Vagina (tissue), 2 donors: ENCODE measurements at regions not wholly inside any gene's neighbourhood (a gene's known extent, or its start where the extent isn't known, plus 50 kb on each side); places are given as distances from the start of the nearest gene placed in this dataset.

Experiments used
- DNase-seq, 2 donors: peaks; one replicate each; pipeline ENCODE4 v3.0.0-alpha.2; 2017; ENCODE audit errors: extremely low spot score in 2 of 2
- H3K27ac ChIP-seq: fragments of 200-600 bp; sonication (generic); one replicate; pipeline ENCODE4 v1.5.1; 2019
- H3K27me3 ChIP-seq: fragments of 200-600 bp; sonication (generic); one replicate; pipeline ENCODE4 v1.5.1; 2019
- H3K36me3 ChIP-seq, 2 donors: fragments of 200-600 bp; sonication (generic); one replicate each; pipeline ENCODE4 v1.5.1; 2017 to 2019
- H3K4me1 ChIP-seq: fragments of 200-600 bp; sonication (generic); one replicate; pipeline ENCODE4 v1.5.1; 2019
- H3K4me3 ChIP-seq, 2 donors: fragments of 200-600 bp; sonication (generic); 1 replicate in 1 of 2; 2 replicates in 1 of 2; pipeline ENCODE4 v1.5.1; 2016 to 2019
- H3K9me3 ChIP-seq: fragments of 200-600 bp; sonication (generic); one replicate; pipeline ENCODE4 v1.5.1; 2019
- POLR2A ChIP-seq, 2 donors: fragments of 450-650 bp; IDR thresholded peaks; one replicate each; pipeline ENCODE4 v1.6.1; 2017; ENCODE audit warnings: antibody characterized with exemption in 2 of 2, mild to moderate bottlenecking in 2 of 2, moderate library complexity in 2 of 2
- POLR2AphosphoS5 ChIP-seq, 2 donors: sonication (generic); formaldehyde crosslinking; IDR thresholded peaks; one replicate each; pipeline ENCODE4 v1.9.0; 2017; ENCODE audit warnings: antibody characterized with exemption in 2 of 2, mild to moderate bottlenecking in 2 of 2, low read depth in 1 of 2; ENCODE audit not compliant: insufficient read depth in 1 of 2
- intact Hi-C: fragments of 100-400 bp; cut with DNase I; formaldehyde crosslinking; loops from one replicate; pipeline ENCODE4 v1.15.1; 2023
- TF ChIP-seq, protein P1 (sequence below), 3 experiments: fragments of 450-650 bp in 2 of 3; fragments of 200-600 bp in 1 of 3; sonication (generic) in 1 of 3; IDR thresholded peaks; one replicate each; pipeline ENCODE4 v1.5.1; 2017 to 2019; ENCODE audit warnings: antibody characterized with exemption in 3 of 3, mild to moderate bottlenecking in 2 of 3, moderate library complexity in 2 of 3

DNA sequence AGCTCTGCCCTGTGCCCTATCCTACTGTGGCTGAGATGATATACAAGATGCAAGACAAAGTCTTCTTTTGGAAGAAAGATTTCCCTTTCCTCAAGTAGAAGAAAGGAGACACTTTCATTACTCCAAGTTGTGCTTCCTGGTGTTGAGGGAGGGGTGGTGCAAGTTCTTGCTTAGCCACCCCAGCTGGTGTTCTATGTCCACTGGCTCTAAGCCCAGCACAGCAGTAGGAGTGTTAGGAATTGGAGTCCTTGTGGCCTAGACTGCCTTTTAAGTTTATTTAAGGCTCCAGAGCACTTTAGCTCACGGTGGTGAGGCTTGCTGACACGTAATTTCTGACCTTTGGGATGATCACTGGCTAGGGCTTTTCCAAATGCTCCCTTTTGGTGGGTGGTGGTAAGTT is 109.7 kb downstream of the KIF2B start:
- no peak for DNase-seq
- Histone ChIP-seq H3K27ac (no peak overlapping the region), H3K4me3 (no peak overlapping the region), H3K9me3 (no peaks in the 10 kb centered on the region), H3K4me1 (no peaks in the 10 kb centered on the region), H3K36me3 (no peaks in the 10 kb centered on the region), H3K27me3 (no peaks in the 10 kb centered on the region)
- TF ChIP-seq, protein P1, sequence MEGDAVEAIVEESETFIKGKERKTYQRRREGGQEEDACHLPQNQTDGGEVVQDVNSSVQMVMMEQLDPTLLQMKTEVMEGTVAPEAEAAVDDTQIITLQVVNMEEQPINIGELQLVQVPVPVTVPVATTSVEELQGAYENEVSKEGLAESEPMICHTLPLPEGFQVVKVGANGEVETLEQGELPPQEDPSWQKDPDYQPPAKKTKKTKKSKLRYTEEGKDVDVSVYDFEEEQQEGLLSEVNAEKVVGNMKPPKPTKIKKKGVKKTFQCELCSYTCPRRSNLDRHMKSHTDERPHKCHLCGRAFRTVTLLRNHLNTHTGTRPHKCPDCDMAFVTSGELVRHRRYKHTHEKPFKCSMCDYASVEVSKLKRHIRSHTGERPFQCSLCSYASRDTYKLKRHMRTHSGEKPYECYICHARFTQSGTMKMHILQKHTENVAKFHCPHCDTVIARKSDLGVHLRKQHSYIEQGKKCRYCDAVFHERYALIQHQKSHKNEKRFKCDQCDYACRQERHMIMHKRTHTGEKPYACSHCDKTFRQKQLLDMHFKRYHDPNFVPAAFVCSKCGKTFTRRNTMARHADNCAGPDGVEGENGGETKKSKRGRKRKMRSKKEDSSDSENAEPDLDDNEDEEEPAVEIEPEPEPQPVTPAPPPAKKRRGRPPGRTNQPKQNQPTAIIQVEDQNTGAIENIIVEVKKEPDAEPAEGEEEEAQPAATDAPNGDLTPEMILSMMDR (IDR thresholded peaks at IDR 0.05), result no peak
- TF ChIP-seq POLR2AphosphoS5 (IDR thresholded peaks at IDR 0.05; ENCODE audit: insufficient read depth in 1 of 2, low read depth in 1 of 2) (no peak), POLR2A (IDR thresholded peaks at IDR 0.05) (no peak)
- intact Hi-C loops, result no loop called here

DNA sequence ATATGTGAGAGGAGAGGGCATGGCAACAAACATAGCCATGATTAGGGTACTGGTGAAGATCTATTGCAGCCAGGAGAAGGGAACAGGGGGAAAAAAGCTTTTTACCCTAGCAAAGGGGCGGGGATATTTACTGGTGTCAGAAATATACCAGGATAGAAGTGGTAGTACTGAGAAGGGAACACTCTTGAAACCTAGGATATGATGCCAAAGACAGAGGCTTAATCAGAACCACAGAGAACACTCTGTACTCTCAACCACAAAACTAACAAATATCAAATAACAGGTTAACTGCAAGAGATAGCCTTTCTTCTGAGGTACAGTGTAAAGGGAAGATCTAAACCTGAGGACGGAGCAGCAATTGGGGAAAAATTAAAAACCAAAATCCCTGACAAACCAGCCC is 112.2 kb downstream of the KIF2B start:
- DNase-seq, result no peak
- H3K9me3 ChIP-seq, result no peaks in the 10 kb centered on the region
- no peaks in the 10 kb centered on the region for H3K27me3 ChIP-seq
- TF ChIP-seq POLR2A (IDR thresholded peaks at IDR 0.05), result no peak
- TF ChIP-seq POLR2AphosphoS5 (IDR thresholded peaks at IDR 0.05; ENCODE audit: insufficient read depth in 1 of 2, low read depth in 1 of 2), result no peak
- TF ChIP-seq, protein P1 (IDR thresholded peaks at IDR 0.05), result no peak
- no peak overlapping the region for H3K4me3 ChIP-seq
- no peaks in the 10 kb centered on the region for H3K36me3 ChIP-seq
- no peak overlapping the region for H3K27ac ChIP-seq
- no peaks in the 10 kb centered on the region for H3K4me1 ChIP-seq
- intact Hi-C loops, result no loop called here

- intact Hi-C loops, result no loop called here
- Histone ChIP-seq H3K36me3 (no peaks in the 10 kb centered on the region), H3K4me1 (no peaks in the 10 kb centered on the region), H3K27ac (no peak overlapping the region), H3K9me3 (no peaks in the 10 kb centered on the region), H3K4me3 (no peak overlapping the region), H3K27me3 (no peaks in the 10 kb centered on the region)
- DNase-seq, result no peak
- TF ChIP-seq, protein P1 (IDR thresholded peaks at IDR 0.05), result no peak
- TF ChIP-seq POLR2A (IDR thresholded peaks at IDR 0.05) (no peak), POLR2AphosphoS5 (IDR thresholded peaks at IDR 0.05; ENCODE audit: insufficient read depth in 1 of 2, low read depth in 1 of 2) (no peak)
Measured at GRCh38 chr17:53941231-53941630, 118.5 kb downstream of the KIF2B start.

DNA sequence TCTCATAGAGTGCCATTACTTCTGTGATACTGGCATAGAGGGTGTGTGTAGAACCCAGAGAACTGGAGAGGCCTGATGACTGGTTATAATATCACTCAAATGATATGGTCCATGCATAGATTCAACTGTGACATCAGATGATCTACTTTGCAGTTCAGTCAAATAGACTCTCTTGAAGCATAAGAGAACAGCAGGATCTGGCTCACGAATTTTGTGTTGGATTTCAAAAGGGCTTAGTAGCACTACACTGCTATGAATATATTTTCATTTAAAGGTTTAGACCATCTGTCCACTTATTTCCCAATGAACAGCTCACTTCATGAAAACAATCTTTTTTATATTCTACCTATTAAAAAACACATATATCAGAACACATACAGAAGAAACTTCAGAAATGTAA is 119.7 kb downstream of the KIF2B start:
- Histone ChIP-seq H3K9me3 (no peaks in the 10 kb centered on the region), H3K36me3 (no peaks in the 10 kb centered on the region), H3K27me3 (no peaks in the 10 kb centered on the region), H3K27ac (no peak overlapping the region), H3K4me1 (no peaks in the 10 kb centered on the region), H3K4me3 (no peak overlapping the region)
- no peak for DNase-seq
- intact Hi-C loops, result no loop called here
- TF ChIP-seq, protein P1 (IDR thresholded peaks at IDR 0.05), result no peak
- TF ChIP-seq POLR2AphosphoS5 (IDR thresholded peaks at IDR 0.05; ENCODE audit: insufficient read depth in 1 of 2, low read depth in 1 of 2) (no peak), POLR2A (IDR thresholded peaks at IDR 0.05) (no peak)

- TF ChIP-seq POLR2AphosphoS5 (IDR thresholded peaks at IDR 0.05; ENCODE audit: insufficient read depth in 1 of 2, low read depth in 1 of 2) (no peak), POLR2A (IDR thresholded peaks at IDR 0.05) (no peak)
- TF ChIP-seq, protein P1 (IDR thresholded peaks at IDR 0.05), result no peak
- intact Hi-C loops, result no loop called here
- H3K4me1 ChIP-seq, result no peaks in the 10 kb centered on the region
- H3K36me3 ChIP-seq, result no peaks in the 10 kb centered on the region
- no peaks in the 10 kb centered on the region for H3K9me3 ChIP-seq
- no peaks in the 10 kb centered on the region for H3K27me3 ChIP-seq
- DNase-seq, result no peak
- H3K27ac ChIP-seq, result no peak overlapping the region
- H3K4me3 ChIP-seq, result no peak overlapping the region
Measured at GRCh38 chr17:53942898-53943297, 120.2 kb downstream of the KIF2B start.
